ENCODE measurements at regions not wholly inside any gene's neighbourhood (a gene's known extent, or its start where the extent isn't known, plus 50 kb on each side); places are given as distances from the start of the nearest gene placed in this dataset.

- no peak for DNase-seq
These were observed 57.6 kb upstream of the ATP11B start for GRCh38 chr3:182735672-182736071.

- no peak for DNase-seq
These were observed 55.5 kb upstream of the ATP11B start for GRCh38 chr3:182737825-182738224.

- DNase-seq = no peak
These were observed 54.5 kb upstream of the ATP11B start for GRCh38 chr3:182738583-182739411.

GRCh38 chr3:182739619-182740018 lies 53.7 kb upstream of the ATP11B start:
- DNase-seq = no peak

- no peak for DNase-seq
These were observed 52.6 kb upstream of the ATP11B start for GRCh38 chr3:182740710-182741109.

GRCh38 chr3:182741214-182741613 lies 52.1 kb upstream of the ATP11B start:
- DNase-seq = no peak
